CD14-positive monocyte (primary cell): ENCODE measurements at regions not wholly inside any gene's neighbourhood (a gene's known extent, or its start where the extent isn't known, plus 50 kb on each side); places are given as distances from the start of the nearest gene placed in this dataset.
"Not testable (repeated sequence)": the region's sequence is repeated elsewhere in the genome, so short reads cannot be mapped to it uniquely, and the experiment has no call there.

ENCODE experiments used
- DNase-seq, 3 donors: peaks; one replicate each; pipeline ENCODE4 v3.0.0-alpha.2; 2011 to 2022
- H2AFZ ChIP-seq: 2 replicates; pipeline ENCODE4 v1.6.0; 2012; ENCODE audit warnings: mild to moderate bottlenecking, low read depth, low read length, inconsistent platforms; ENCODE audit not compliant: insufficient read depth, poor library complexity, severe bottlenecking
- H3K27ac ChIP-seq, 2 donors: 1 replicate in 1 of 2; 2 replicates in 1 of 2; pipeline ENCODE4 v1.5.1; 2012 to 2013; ENCODE audit warnings: low read length in 2 of 2, control low read depth in 1 of 2, inconsistent platforms in 1 of 2, low read depth in 1 of 2, mild to moderate bottlenecking in 1 of 2
- H3K27me3 ChIP-seq, 2 donors: one replicate each; pipeline versions ENCODE4 v1.6.0 to v1.6.1; 2011 to 2013; ENCODE audit warnings: low read length in 2 of 2; ENCODE audit not compliant: control insufficient read depth in 2 of 2, insufficient read depth in 2 of 2
- H3K36me3 ChIP-seq, 2 donors: replicated peaks in 1 of 2; 1 replicate in 1 of 2; 2 replicates in 1 of 2; pipeline versions ENCODE4 v1.5.1 to v1.6.1; 2012 to 2013; ENCODE audit warnings: low read length in 2 of 2, control low read depth in 1 of 2, inconsistent platforms in 1 of 2, mild to moderate bottlenecking in 1 of 2; ENCODE audit not compliant: insufficient read depth in 2 of 2, control insufficient read depth in 1 of 2
- H3K4me1 ChIP-seq, 2 donors: 1 replicate in 1 of 2; 2 replicates in 1 of 2; pipeline versions ENCODE4 v1.5.1 to v1.6.1; 2012 to 2013; ENCODE audit warnings: low read length in 2 of 2, control low read depth in 1 of 2, inconsistent platforms in 1 of 2, mild to moderate bottlenecking in 1 of 2, moderate library complexity in 1 of 2; ENCODE audit not compliant: insufficient read depth in 2 of 2, control insufficient read depth in 1 of 2
- H3K4me2 ChIP-seq: replicated peaks from 2 replicates; pipeline ENCODE3; 2012; ENCODE audit warnings: low read length, moderate library complexity, mild to moderate bottlenecking; ENCODE audit not compliant: poor library complexity, severe bottlenecking; ENCODE audit errors: extremely low read depth
- H3K4me3 ChIP-seq, 3 experiments: fragments of 200-600 bp in 1 of 3; sonication (generic) in 1 of 3; replicated peaks in 1 of 3; 1 replicate in 2 of 3; 2 replicates in 1 of 3; pipeline ENCODE4 v1.5.1; 2011 to 2013; ENCODE audit warnings: low read length in 3 of 3, mild to moderate bottlenecking in 3 of 3, control low read depth in 2 of 3, low read depth in 2 of 3, inconsistent platforms in 1 of 3, moderate library complexity in 1 of 3
- H3K79me2 ChIP-seq: 2 replicates; pipeline ENCODE4 v1.6.0; 2012; ENCODE audit warnings: mild to moderate bottlenecking, control low read depth, inconsistent platforms, low read length, moderate library complexity; ENCODE audit not compliant: insufficient read depth
- H3K9ac ChIP-seq: 2 replicates; pipeline ENCODE4 v1.6.0; 2017; ENCODE audit warnings: low read length, mild to moderate bottlenecking; ENCODE audit not compliant: insufficient read depth, poor library complexity, severe bottlenecking
- H3K9me3 ChIP-seq, 2 donors: replicated peaks in 1 of 2; 1 replicate in 1 of 2; 2 replicates in 1 of 2; pipeline versions ENCODE4 v1.5.1 to v1.6.1; 2012 to 2013; ENCODE audit warnings: low read length in 2 of 2, control low read depth in 1 of 2; ENCODE audit not compliant: control insufficient read depth in 1 of 2, insufficient read depth in 1 of 2
- H4K20me1 ChIP-seq: 2 replicates; pipeline ENCODE4 v1.6.0; 2012; ENCODE audit warnings: mild to moderate bottlenecking, low read length, control low read depth, moderate library complexity; ENCODE audit not compliant: insufficient read depth
- H3K27ac Mint-ChIP-seq, 7 donors: one replicate each; pipeline ENCODE4 v1.8.0; 2020; ENCODE audit warnings: mild to moderate bottlenecking in 7 of 7, mixed read lengths in 7 of 7, moderate library complexity in 6 of 7, inconsistent platforms in 2 of 7
- H3K27me3 Mint-ChIP-seq, 3 donors: one replicate each; pipeline ENCODE4 v1.8.0; 2021 to 2022; ENCODE audit warnings: low read depth in 3 of 3, mild to moderate bottlenecking in 3 of 3, mixed read lengths in 3 of 3, moderate library complexity in 3 of 3, inconsistent platforms in 1 of 3
- H3K36me3 Mint-ChIP-seq, 2 donors: one replicate each; pipeline ENCODE4 v1.8.0; 2020; ENCODE audit warnings: mixed read lengths in 2 of 2, inconsistent platforms in 1 of 2, mild to moderate bottlenecking in 1 of 2
- H3K4me1 Mint-ChIP-seq: one replicate; pipeline ENCODE4 v1.8.0; 2020; ENCODE audit warnings: mild to moderate bottlenecking, mixed read lengths
- H3K4me3 Mint-ChIP-seq, 2 donors: one replicate each; pipeline ENCODE4 v1.8.0; 2020; ENCODE audit warnings: mild to moderate bottlenecking in 2 of 2, mixed read lengths in 2 of 2, moderate library complexity in 1 of 2
- H3K9me3 Mint-ChIP-seq, 7 donors: one replicate each; pipeline ENCODE4 v1.8.0; 2020 to 2022; ENCODE audit warnings: mixed read lengths in 7 of 7, mild to moderate bottlenecking in 6 of 7, moderate library complexity in 6 of 7, inconsistent platforms in 2 of 7
- WGBS: methylation state at CpG from one replicate; pipeline ENCODE4 v1.1.5; 2013; ENCODE audit warnings: missing lambda C conversion rate; ENCODE audit not compliant: insufficient coverage; 5-methylcytosine and 5-hydroxymethylcytosine counted together
- intact Hi-C, 2 donors: fragments of 100-400 bp; cut with micrococcal nuclease; formaldehyde crosslinking; loops; one replicate each; pipeline versions ENCODE4 v1.15.0 to v1.15.1; 2023
- TF ChIP-seq, protein P1 (sequence below): fragments of 200-600 bp; IDR thresholded peaks from one replicate; pipeline ENCODE4 v1.8.0; 2022; ENCODE audit warnings: antibody characterized with exemption, mild to moderate bottlenecking

DNA sequence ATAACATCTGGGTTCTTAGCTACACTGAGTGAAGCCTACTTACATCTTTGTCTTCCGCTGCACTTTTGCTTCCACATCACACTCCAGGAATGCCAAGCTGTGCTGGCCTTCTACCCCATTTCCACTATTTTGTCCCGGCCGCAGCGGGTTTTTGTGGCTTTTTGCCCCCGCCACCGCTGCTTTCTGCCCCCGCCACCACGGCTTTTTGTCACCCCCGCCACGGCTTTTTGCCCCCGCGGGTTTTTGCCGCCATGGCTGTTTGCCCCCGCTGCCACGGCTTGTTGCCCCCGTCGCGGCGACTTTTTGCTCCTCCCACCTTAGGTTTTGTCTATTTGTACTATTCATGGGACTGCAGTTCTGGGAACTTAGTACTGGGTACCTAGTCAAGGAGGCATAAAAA is 875.4 kb downstream of the ZNF37A start:
- H3K9ac ChIP-seq, H3K4me3 Mint-ChIP-seq, H4K20me1 ChIP-seq, DNase-seq, H3K27me3 Mint-ChIP-seq, intact Hi-C loops, H3K36me3 ChIP-seq, H3K36me3 Mint-ChIP-seq, H3K4me1 ChIP-seq, H3K27ac ChIP-seq, H3K79me2 ChIP-seq, H3K4me3 ChIP-seq, H3K4me1 Mint-ChIP-seq, H3K4me2 ChIP-seq, H3K27me3 ChIP-seq, H2AFZ ChIP-seq: not testable (repeated sequence)
- peaks cover 5 to 25% (median 13%) of the 10 kb centered on the region in 7 donors for H3K9me3 Mint-ChIP-seq
- H3K27ac Mint-ChIP-seq: peak overlapping the region in 1 of 7 donors; percentile 8
- peaks cover 11 to 24% of the 10 kb centered on the region in 2 donors for H3K9me3 ChIP-seq
- 100% methylated on average over 1 of the region's 19 CpGs for WGBS

DNA sequence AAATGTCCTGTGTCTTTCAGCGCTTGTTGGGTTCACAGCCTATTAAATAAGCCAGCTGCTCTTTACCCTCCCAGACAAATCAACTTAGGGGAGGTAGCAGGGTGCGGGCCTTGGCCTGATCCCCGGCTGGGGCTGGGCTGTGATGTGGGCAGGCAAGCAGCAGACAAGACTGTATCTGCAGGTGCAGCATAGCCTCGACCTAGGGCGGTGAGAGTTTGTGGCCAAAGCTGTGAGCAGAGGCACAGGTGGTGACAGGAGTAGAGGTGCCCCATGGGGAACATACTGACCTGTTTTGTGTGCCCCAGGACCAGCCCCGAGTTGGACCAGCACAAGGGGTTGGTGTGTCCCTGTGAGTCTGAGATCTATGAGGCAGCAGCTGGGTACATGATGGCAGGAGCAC is 885.4 kb downstream of the ZNF37A start:
- no peak for DNase-seq
- Mint-ChIP-seq H3K4me3 (no peak overlapping the region), H3K9me3 (peaks cover 12 to 25% (median 16%) of the 10 kb centered on the region in 7 donors), H3K4me1 (no peaks in the 10 kb centered on the region), H3K27me3 (peaks cover 0 to 4% (median 0%) of the 10 kb centered on the region in 3 donors), H3K27ac (no peak overlapping the region), H3K36me3 (no peaks in the 10 kb centered on the region)
- TF ChIP-seq, protein P1, sequence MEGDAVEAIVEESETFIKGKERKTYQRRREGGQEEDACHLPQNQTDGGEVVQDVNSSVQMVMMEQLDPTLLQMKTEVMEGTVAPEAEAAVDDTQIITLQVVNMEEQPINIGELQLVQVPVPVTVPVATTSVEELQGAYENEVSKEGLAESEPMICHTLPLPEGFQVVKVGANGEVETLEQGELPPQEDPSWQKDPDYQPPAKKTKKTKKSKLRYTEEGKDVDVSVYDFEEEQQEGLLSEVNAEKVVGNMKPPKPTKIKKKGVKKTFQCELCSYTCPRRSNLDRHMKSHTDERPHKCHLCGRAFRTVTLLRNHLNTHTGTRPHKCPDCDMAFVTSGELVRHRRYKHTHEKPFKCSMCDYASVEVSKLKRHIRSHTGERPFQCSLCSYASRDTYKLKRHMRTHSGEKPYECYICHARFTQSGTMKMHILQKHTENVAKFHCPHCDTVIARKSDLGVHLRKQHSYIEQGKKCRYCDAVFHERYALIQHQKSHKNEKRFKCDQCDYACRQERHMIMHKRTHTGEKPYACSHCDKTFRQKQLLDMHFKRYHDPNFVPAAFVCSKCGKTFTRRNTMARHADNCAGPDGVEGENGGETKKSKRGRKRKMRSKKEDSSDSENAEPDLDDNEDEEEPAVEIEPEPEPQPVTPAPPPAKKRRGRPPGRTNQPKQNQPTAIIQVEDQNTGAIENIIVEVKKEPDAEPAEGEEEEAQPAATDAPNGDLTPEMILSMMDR: no peak
- Histone ChIP-seq H3K9ac (no peak overlapping the region), H3K4me3 (no peak overlapping the region), H3K36me3 (no peaks in the 10 kb centered on the region), H3K4me2 (no peak overlapping the region), H3K27ac (no peak overlapping the region), H3K27me3 (no peaks in the 10 kb centered on the region), H3K9me3 (peaks cover 21 to 41% of the 10 kb centered on the region in 2 donors), H2AFZ (no peak overlapping the region), H3K79me2 (no peaks in the 10 kb centered on the region), H3K4me1 (no peaks in the 10 kb centered on the region), H4K20me1 (no peaks in the 10 kb centered on the region)
- 81% methylated on average over 6 of the region's 6 CpGs for WGBS
- intact Hi-C loops: no loop called here
